T-cell (primary cell): ENCODE measurements at regions not wholly inside any gene's neighbourhood (a gene's known extent, or its start where the extent isn't known, plus 50 kb on each side); places are given as distances from the start of the nearest gene placed in this dataset.

Experiments
- ATAC-seq, 4 experiments: fragments of 200-7000 bp in 3 of 4; fragments of 150-1000 bp in 1 of 4; cut with Tn5 transposase; replicated peaks in 1 of 4; 1 replicate in 3 of 4; 2 replicates in 1 of 4; pipeline ENCODE4 v1.10.0; 2021; ENCODE audit warnings: moderate library complexity in 3 of 4, mild to moderate bottlenecking in 2 of 4, moderate number of reproducible peaks in 1 of 4
- CTCF ChIA-PET, 2 donors: fragments of 300-600 bp; sonication (Branson Sonifier 250); formaldehyde crosslinking; loops; one replicate each; lab custom pipeline; 2022; ENCODE audit warnings: antibody characterized with exemption in 2 of 2; lab: Charles Lee
- POLR2A ChIA-PET, 2 donors: fragments of 300-600 bp; sonication (Branson Sonifier 250); formaldehyde crosslinking; loops; one replicate each; lab custom pipeline; 2022; ENCODE audit warnings: antibody characterized with exemption in 2 of 2; lab: Charles Lee
- DNase-seq, 35 experiments: peaks; one replicate each; pipeline versions ENCODE4 v3.0.0 to v3.0.0-alpha.2; 2013 to 2023
- H3K27ac ChIP-seq: one replicate; pipeline ENCODE4 v1.5.1; 2013; ENCODE audit warnings: low read length
- H3K27me3 ChIP-seq, 2 experiments: replicated peaks in 1 of 2; 1 replicate in 1 of 2; 2 replicates in 1 of 2; pipeline versions ENCODE4 v1.6.1 to v1.7.0; 2013; ENCODE audit warnings: low read length in 1 of 2, mixed read lengths in 1 of 2; ENCODE audit not compliant: control insufficient read depth in 2 of 2, insufficient read depth in 2 of 2; ENCODE audit errors: extremely low read depth in 1 of 2
- H3K36me3 ChIP-seq, 2 donors: 1 replicate in 1 of 2; 2 replicates in 1 of 2; pipeline versions ENCODE4 v1.6.1 to v1.7.0; 2013; ENCODE audit warnings: low read length in 1 of 2; ENCODE audit not compliant: control insufficient read depth in 2 of 2, insufficient read depth in 1 of 2; ENCODE audit errors: extremely low read depth in 1 of 2
- H3K4me1 ChIP-seq, 2 experiments: 1 replicate in 1 of 2; 2 replicates in 1 of 2; pipeline versions ENCODE4 v1.6.1 to v1.7.0; 2013; ENCODE audit warnings: low read length in 2 of 2, mixed read lengths in 1 of 2; ENCODE audit not compliant: insufficient read depth in 2 of 2, control insufficient read depth in 1 of 2; ENCODE audit errors: extremely low read depth in 1 of 2
- H3K4me3 ChIP-seq, 2 donors: 1 replicate in 1 of 2; 2 replicates in 1 of 2; pipeline versions ENCODE4 v1.5.1 to v1.7.0; 2013; ENCODE audit warnings: mild to moderate bottlenecking in 2 of 2, low read length in 1 of 2, moderate library complexity in 1 of 2; ENCODE audit not compliant: control insufficient read depth in 1 of 2; ENCODE audit errors: extremely low read depth in 1 of 2
- H3K9me3 ChIP-seq: 2 replicates; pipeline ENCODE4 v1.7.0; 2013
- H3K27ac Mint-ChIP-seq, 2 donors: one replicate each; pipeline ENCODE4 v1.8.0; 2020 to 2021; ENCODE audit warnings: mild to moderate bottlenecking in 2 of 2, mixed read lengths in 2 of 2
- H3K27me3 Mint-ChIP-seq, 2 donors: one replicate each; pipeline ENCODE4 v1.8.0; 2021 to 2022; ENCODE audit warnings: mixed read lengths in 2 of 2
- H3K36me3 Mint-ChIP-seq: one replicate; pipeline ENCODE4 v1.8.0; 2021; ENCODE audit warnings: mixed read lengths
- H3K4me1 Mint-ChIP-seq, 3 donors: one replicate each; pipeline ENCODE4 v1.8.0; 2020 to 2022; ENCODE audit warnings: mixed read lengths in 3 of 3, mild to moderate bottlenecking in 1 of 3
- H3K4me3 Mint-ChIP-seq, 3 donors: one replicate each; pipeline ENCODE4 v1.8.0; 2020 to 2022; ENCODE audit warnings: mild to moderate bottlenecking in 3 of 3, mixed read lengths in 3 of 3, moderate library complexity in 3 of 3
- H3K9me3 Mint-ChIP-seq, 3 donors: one replicate each; pipeline ENCODE4 v1.8.0; 2020 to 2022; ENCODE audit warnings: mixed read lengths in 3 of 3
- WGBS: methylation state at CpG from one replicate; pipeline ENCODE4 v1.1.5; 2013; ENCODE audit warnings: missing lambda C conversion rate; ENCODE audit not compliant: insufficient coverage; 5-methylcytosine and 5-hydroxymethylcytosine counted together

GRCh38 chr1:209218113-209218512 lies 365.4 kb upstream of the CAMK1G start:
- Histone ChIP-seq H3K4me1 (no peaks in the 10 kb centered on the region), H3K27me3 (peaks cover 0 to 14% of the 10 kb centered on the region in 2 experiments), H3K4me3 (no peak overlapping the region), H3K9me3 (no peaks in the 10 kb centered on the region), H3K27ac (no peak overlapping the region), H3K36me3 (no peaks in the 10 kb centered on the region)
- H3K27ac Mint-ChIP-seq, result no peak overlapping the region
- no peak overlapping the region for H3K4me3 Mint-ChIP-seq
- POLR2A ChIA-PET, result no interaction called here
- H3K9me3 Mint-ChIP-seq, result peaks cover 5 to 15% (median 6%) of the 10 kb centered on the region in 3 donors
- DNase-seq (no peak), ATAC-seq (no peak)
- H3K27me3 Mint-ChIP-seq, result peaks cover 11 to 20% of the 10 kb centered on the region in 2 donors
- peaks cover 0 to 1% (median 0%) of the 10 kb centered on the region in 3 donors for H3K4me1 Mint-ChIP-seq
- CTCF ChIA-PET, result no interaction called here
- no peaks in the 10 kb centered on the region for H3K36me3 Mint-ChIP-seq

- Mint-ChIP-seq H3K9me3 (peaks cover 5 to 15% (median 6%) of the 10 kb centered on the region in 3 donors), H3K36me3 (no peaks in the 10 kb centered on the region), H3K27me3 (peaks cover 11 to 22% of the 10 kb centered on the region in 2 donors), H3K27ac (no peak overlapping the region), H3K4me1 (peaks cover 1 to 6% (median 3%) of the 10 kb centered on the region in 3 donors), H3K4me3 (no peak overlapping the region)
- ChIA-PET POLR2A (no interaction called here), CTCF (no interaction called here)
- no peaks in the 10 kb centered on the region for H3K4me1 ChIP-seq
- ATAC-seq (no peak), DNase-seq (no peak)
- WGBS, result no CpG with 5 or more reads among the region's 3 CpGs
- no peaks in the 10 kb centered on the region for H3K9me3 ChIP-seq
- no peak overlapping the region for H3K4me3 ChIP-seq
- H3K27ac ChIP-seq, result no peak overlapping the region
- peaks cover 0 to 14% of the 10 kb centered on the region in 2 experiments for H3K27me3 ChIP-seq
- no peaks in the 10 kb centered on the region for H3K36me3 ChIP-seq
Observed at GRCh38 chr1:209218981-209219380, 364.5 kb upstream of the CAMK1G start.

GRCh38 chr1:209219791-209220524 lies 363.6 kb upstream of the CAMK1G start:
- Histone ChIP-seq H3K4me1 (no peaks in the 10 kb centered on the region), H3K27ac (no peak overlapping the region), H3K27me3 (peaks cover 0 to 14% of the 10 kb centered on the region in 2 experiments), H3K36me3 (no peaks in the 10 kb centered on the region), H3K4me3 (peak overlapping the region in 1 of 2 donors; percentile 25), H3K9me3 (no peaks in the 10 kb centered on the region)
- WGBS, result 9% methylated on average over 10 of the region's 16 CpGs
- no peak overlapping the region for H3K4me3 Mint-ChIP-seq
- peaks cover 1 to 6% (median 3%) of the 10 kb centered on the region in 3 donors for H3K4me1 Mint-ChIP-seq
- POLR2A ChIA-PET, result no interaction called here
- H3K27me3 Mint-ChIP-seq, result peaks cover 17 to 27% of the 10 kb centered on the region in 2 donors
- CTCF ChIA-PET, result no interaction called here
- peaks cover 5 to 15% (median 6%) of the 10 kb centered on the region in 3 donors for H3K9me3 Mint-ChIP-seq
- H3K36me3 Mint-ChIP-seq, result no peaks in the 10 kb centered on the region
- no peak overlapping the region for H3K27ac Mint-ChIP-seq
- no peak for ATAC-seq
- DNase-seq, result no peak

GRCh38 chr1:209222826-209223225 lies 360.7 kb upstream of the CAMK1G start:
- no peaks in the 10 kb centered on the region for H3K9me3 ChIP-seq
- Mint-ChIP-seq H3K9me3 (peaks cover 0 to 2% (median 0%) of the 10 kb centered on the region in 3 donors), H3K36me3 (no peaks in the 10 kb centered on the region), H3K4me3 (no peak overlapping the region), H3K27ac (no peak overlapping the region), H3K27me3 (peaks cover 15 to 22% of the 10 kb centered on the region in 2 donors), H3K4me1 (peaks cover 1 to 6% (median 3%) of the 10 kb centered on the region in 3 donors)
- WGBS, result 100% methylated on average over 1 of the region's 5 CpGs
- POLR2A ChIA-PET, result no interaction called here
- H3K36me3 ChIP-seq, result no peaks in the 10 kb centered on the region
- no peak overlapping the region for H3K4me3 ChIP-seq
- no peak overlapping the region for H3K27ac ChIP-seq
- ATAC-seq, result no peak
- H3K4me1 ChIP-seq, result no peaks in the 10 kb centered on the region
- CTCF ChIA-PET, result no interaction called here
- no peak for DNase-seq
- peaks cover 0 to 7% of the 10 kb centered on the region in 2 experiments for H3K27me3 ChIP-seq

GRCh38 chr1:209223791-209224190 lies 359.7 kb upstream of the CAMK1G start:
- Mint-ChIP-seq H3K27me3 (peaks cover 18 to 20% of the 10 kb centered on the region in 2 donors), H3K4me3 (no peak overlapping the region), H3K9me3 (no peaks in the 10 kb centered on the region), H3K36me3 (no peaks in the 10 kb centered on the region), H3K27ac (no peak overlapping the region), H3K4me1 (peaks cover 1 to 6% (median 3%) of the 10 kb centered on the region in 3 donors)
- WGBS, result no CpG with 5 or more reads among the region's 1 CpG
- ChIA-PET POLR2A (no interaction called here), CTCF (no interaction called here)
- DNase-seq (no peak), ATAC-seq (no peak)
- Histone ChIP-seq H3K36me3 (no peaks in the 10 kb centered on the region), H3K9me3 (no peaks in the 10 kb centered on the region), H3K4me3 (no peak overlapping the region), H3K4me1 (no peaks in the 10 kb centered on the region), H3K27ac (no peak overlapping the region), H3K27me3 (peaks cover 0 to 7% of the 10 kb centered on the region in 2 experiments)

GRCh38 chr1:209224886-209225285 lies 358.6 kb upstream of the CAMK1G start:
- POLR2A ChIA-PET, result no interaction called here
- DNase-seq (no peak), ATAC-seq (no peak)
- peaks cover 1 to 6% (median 3%) of the 10 kb centered on the region in 3 donors for H3K4me1 Mint-ChIP-seq
- Histone ChIP-seq H3K27ac (no peak overlapping the region), H3K36me3 (no peaks in the 10 kb centered on the region), H3K27me3 (peaks cover 0 to 5% of the 10 kb centered on the region in 2 experiments), H3K4me1 (no peaks in the 10 kb centered on the region), H3K4me3 (no peak overlapping the region), H3K9me3 (no peaks in the 10 kb centered on the region)
- WGBS, result 73% methylated on average over 3 of the region's 4 CpGs
- CTCF ChIA-PET, result no interaction called here
- H3K9me3 Mint-ChIP-seq, result no peaks in the 10 kb centered on the region
- H3K27ac Mint-ChIP-seq, result no peak overlapping the region
- H3K36me3 Mint-ChIP-seq, result no peaks in the 10 kb centered on the region
- no peak overlapping the region for H3K4me3 Mint-ChIP-seq
- H3K27me3 Mint-ChIP-seq, result peaks cover 22 to 26% of the 10 kb centered on the region in 2 donors
